Midbrain (tissue), 1 donor: ENCODE measurements at regions not wholly inside any gene's neighbourhood (a gene's known extent, or its start where the extent isn't known, plus 50 kb on each side); places are given as distances from the start of the nearest gene placed in this dataset.
"Not testable (repeated sequence)": the region's sequence is repeated elsewhere in the genome, so short reads cannot be mapped to it uniquely, and the experiment has no call there.

ENCODE experiments used
- DNase-seq: peaks from one replicate; lab custom pipeline; 2025; lab: John Stamatoyannopoulos, UW

GRCh38 chr14:106768972-106769700 lies 1242.8 kb downstream of the TMEM121 start:
- DNase-seq, result not testable (repeated sequence)

- not testable (repeated sequence) for DNase-seq
These were observed 1243.8 kb downstream of the TMEM121 start for GRCh38 chr14:106770158-106770672.

- not testable (repeated sequence) for DNase-seq
These were observed 1248.6 kb downstream of the TMEM121 start for GRCh38 chr14:106774889-106775480.

- DNase-seq, result no peak
These were observed 1250.1 kb downstream of the TMEM121 start for GRCh38 chr14:106776395-106776983.

- no peak for DNase-seq
These were observed 1252.6 kb downstream of the TMEM121 start for GRCh38 chr14:106778986-106779385.

GRCh38 chr14:106786697-106787096 lies 1260.3 kb downstream of the TMEM121 start:
- no peak for DNase-seq

GRCh38 chr14:106787626-106788025 lies 1261.2 kb downstream of the TMEM121 start:
- DNase-seq, result no peak

GRCh38 chr14:106788534-106788933 lies 1262.2 kb downstream of the TMEM121 start:
- no peak for DNase-seq

GRCh38 chr14:106789318-106789717 lies 1262.9 kb downstream of the TMEM121 start:
- DNase-seq, result no peak

GRCh38 chr14:106790189-106791036 lies 1264.0 kb downstream of the TMEM121 start:
- no peak for DNase-seq

- DNase-seq, result no peak
These were observed 1266.2 kb downstream of the TMEM121 start for GRCh38 chr14:106792543-106792942.

- DNase-seq, result not testable (repeated sequence)
These were observed 1271.8 kb downstream of the TMEM121 start for GRCh38 chr14:106798166-106798565.

GRCh38 chr14:106802413-106803364 lies 1276.3 kb downstream of the TMEM121 start:
- no peak for DNase-seq

- DNase-seq, result no peak
These were observed 1277.0 kb downstream of the TMEM121 start for GRCh38 chr14:106803379-106803778.

- DNase-seq, result no peak
These were observed 1281.1 kb downstream of the TMEM121 start for GRCh38 chr14:106807493-106807892.

- DNase-seq, result no peak
These were observed 1282.1 kb downstream of the TMEM121 start for GRCh38 chr14:106808458-106808857.

- no peak for DNase-seq
These were observed 1282.5 kb downstream of the TMEM121 start for GRCh38 chr14:106808907-106809306.

- DNase-seq, result no peak
These were observed 1283.2 kb downstream of the TMEM121 start for GRCh38 chr14:106809615-106810014.

- not testable (repeated sequence) for DNase-seq
These were observed 1283.8 kb downstream of the TMEM121 start for GRCh38 chr14:106810168-106810567.

GRCh38 chr14:106811162-106811561 lies 1284.8 kb downstream of the TMEM121 start:
- no peak for DNase-seq
